IMR-90 (cell line): ENCODE measurements at regions not wholly inside any gene's neighbourhood (a gene's known extent, or its start where the extent isn't known, plus 50 kb on each side); places are given as distances from the start of the nearest gene placed in this dataset.

ENCODE experiments used
- ATAC-seq: fragments of 200-7000 bp; cut with Tn5 transposase; 2 replicates; pipeline ENCODE4 v1.9.1; 2020; ENCODE audit warnings: low read depth, mild to moderate bottlenecking, moderate library complexity
- BruUV-seq: library from RNA; stranded (reverse); fragments of 400-500 nt; replicated peaks from 2 replicates; lab custom pipeline; 2021; lab: Mats Ljungman, UMichigan
- CTCF ChIA-PET: fragments of 300-600 bp; formaldehyde crosslinking; extraction: SDS; loops from one replicate; lab custom pipeline; 2021; ENCODE audit warnings: antibody characterized with exemption; lab: Yijun Ruan, JAX
- POLR2A ChIA-PET: fragments of 300-600 bp; sonication (Branson Sonifier 250); formaldehyde crosslinking; loops from one replicate; lab custom pipeline; 2022; ENCODE audit warnings: antibody characterized with exemption; ENCODE audit not compliant: unreplicated experiment; lab: Charles Lee
- DNase-seq: peaks from one replicate; pipeline ENCODE4 v3.0.0; 2013
- H2AFZ ChIP-seq: replicated peaks from 2 replicates; pipeline ENCODE3; 2013; ENCODE audit warnings: low read length, mild to moderate bottlenecking; ENCODE audit not compliant: poor library complexity
- H2AK5ac ChIP-seq: 2 replicates; pipeline ENCODE4 v1.6.1; 2013; ENCODE audit warnings: low read depth, low read length, inconsistent platforms
- H2AK9ac ChIP-seq: replicated peaks from 2 replicates; pipeline ENCODE3; 2013; ENCODE audit warnings: mild to moderate bottlenecking, low read depth, low read length, moderate library complexity; ENCODE audit not compliant: poor library complexity
- H2BK120ac ChIP-seq: 2 replicates; pipeline ENCODE4 v1.6.1; 2013; ENCODE audit warnings: low read depth, low read length, inconsistent platforms
- H2BK15ac ChIP-seq: 3 replicates; pipeline ENCODE4 v1.6.1; 2013; ENCODE audit warnings: low read depth, low read length, inconsistent platforms
- H2BK20ac ChIP-seq: 2 replicates; pipeline ENCODE4 v1.6.1; 2013; ENCODE audit warnings: low read depth, mild to moderate bottlenecking, inconsistent platforms, low read length, moderate library complexity
- H2BK5ac ChIP-seq: 2 replicates; pipeline ENCODE4 v1.6.1; 2013; ENCODE audit warnings: mild to moderate bottlenecking, low read depth, low read length, inconsistent platforms; ENCODE audit not compliant: poor library complexity, severe bottlenecking
- H3K14ac ChIP-seq: replicated peaks from 2 replicates; pipeline ENCODE4 v1.6.1; 2013; ENCODE audit warnings: low read depth, low read length, inconsistent platforms
- H3K18ac ChIP-seq: 2 replicates; pipeline ENCODE4 v1.6.1; 2013; ENCODE audit warnings: low read depth, low read length, control low read depth
- H3K23ac ChIP-seq: 2 replicates; pipeline ENCODE4 v1.6.1; 2013; ENCODE audit warnings: low read depth, low read length, inconsistent platforms
- H3K27ac ChIP-seq: 2 replicates; pipeline ENCODE4 v1.5.1; 2013; ENCODE audit warnings: mild to moderate bottlenecking, control low read depth, low read length; ENCODE audit not compliant: insufficient read depth
- H3K27me3 ChIP-seq: 2 replicates; pipeline ENCODE4 v1.6.1; 2013; ENCODE audit warnings: low read length; ENCODE audit not compliant: control insufficient read depth, insufficient read depth
- H3K36me3 ChIP-seq: 2 replicates; pipeline ENCODE4 v1.6.1; 2013; ENCODE audit warnings: low read length, mixed read lengths; ENCODE audit not compliant: control insufficient read depth, insufficient read depth
- H3K4ac ChIP-seq: 2 replicates; pipeline ENCODE4 v1.6.1; 2013; ENCODE audit warnings: low read depth, low read length, inconsistent platforms
- H3K4me1 ChIP-seq: 2 replicates; pipeline ENCODE4 v1.6.1; 2013; ENCODE audit warnings: low read length, mixed read lengths; ENCODE audit not compliant: control insufficient read depth, insufficient read depth
- H3K4me2 ChIP-seq: 2 replicates; pipeline ENCODE4 v1.6.1; 2013; ENCODE audit warnings: low read depth, mild to moderate bottlenecking, control low read depth, low read length, moderate library complexity
- H3K4me3 ChIP-seq: 2 replicates; pipeline ENCODE4 v1.5.1; 2013; ENCODE audit warnings: low read depth, mild to moderate bottlenecking, control low read depth, low read length, moderate library complexity; ENCODE audit not compliant: insufficient read depth
- H3K56ac ChIP-seq: 2 replicates; pipeline ENCODE4 v1.6.1; 2013; ENCODE audit warnings: low read length, inconsistent platforms; ENCODE audit not compliant: insufficient read depth; ENCODE audit errors: extremely low read depth
- H3K79me1 ChIP-seq, 2 experiments: 2 replicates each; pipeline ENCODE4 v1.6.1; 2013; ENCODE audit warnings: low read length in 2 of 2, inconsistent platforms in 1 of 2, low read depth in 1 of 2
- H3K9ac ChIP-seq: 2 replicates; pipeline ENCODE4 v1.6.1; 2013; ENCODE audit warnings: low read depth, low read length, control low read depth
- H3K9me1 ChIP-seq: 2 replicates; pipeline ENCODE4 v1.6.1; 2013; ENCODE audit warnings: low read length, inconsistent platforms; ENCODE audit not compliant: insufficient read depth
- H3K9me3 ChIP-seq: 2 replicates; pipeline ENCODE4 v1.6.1; 2013; ENCODE audit warnings: low read length; ENCODE audit not compliant: control insufficient read depth, insufficient read depth
- H4K20me1 ChIP-seq: 2 replicates; pipeline ENCODE4 v1.6.1; 2013; ENCODE audit warnings: low read length, inconsistent platforms; ENCODE audit not compliant: insufficient read depth
- H4K5ac ChIP-seq: 2 replicates; pipeline ENCODE4 v1.6.1; 2013; ENCODE audit warnings: mild to moderate bottlenecking, low read depth, low read length, control low read depth
- H4K8ac ChIP-seq, 2 experiments: 2 replicates each; pipeline ENCODE4 v1.6.1; 2013; ENCODE audit warnings: low read depth in 2 of 2, low read length in 2 of 2, control low read depth in 1 of 2, inconsistent platforms in 1 of 2
- H4K91ac ChIP-seq: 2 replicates; pipeline ENCODE4 v1.6.1; 2013; ENCODE audit warnings: low read depth, low read length, inconsistent platforms; ENCODE audit not compliant: insufficient read depth
- CEBPB ChIP-seq: IDR thresholded peaks from 2 replicates; pipeline ENCODE4 v1.6.1; 2012; ENCODE audit warnings: low read depth, low read length, improper control_type of control experiment
- CTCF ChIP-seq: conservative IDR thresholded peaks from 2 replicates; pipeline ENCODE4 v1.5.1; 2012; ENCODE audit warnings: mild to moderate bottlenecking, low read depth, low read length, improper control_type of control experiment
- ELK1 ChIP-seq: fragments of 150-350 bp; IDR thresholded peaks from 2 replicates; pipeline ENCODE4 v1.6.1; 2016; ENCODE audit warnings: low read depth, mild to moderate bottlenecking, low read length, moderate library complexity, borderline replicate concordance
- FOS ChIP-seq: fragments of 150-350 bp; IDR thresholded peaks from 2 replicates; pipeline ENCODE4 v1.6.1; 2016; ENCODE audit warnings: low read depth, low read length
- MAFK ChIP-seq: IDR thresholded peaks from 2 replicates; pipeline ENCODE4 v1.6.1; 2012; ENCODE audit warnings: low read depth, low read length, improper control_type of control experiment
- MXI1 ChIP-seq: IDR thresholded peaks from 2 replicates; pipeline ENCODE4 v1.6.1; 2012; ENCODE audit warnings: low read depth, mild to moderate bottlenecking, low read length, moderate library complexity, borderline replicate concordance
- NFE2L2 ChIP-seq: fragments of 150-350 bp; IDR thresholded peaks from 2 replicates; pipeline ENCODE4 v1.6.1; 2016; ENCODE audit warnings: low read depth, mild to moderate bottlenecking, low read length
- POLR2A ChIP-seq: IDR thresholded peaks from 2 replicates; pipeline ENCODE4 v1.6.1; 2012; ENCODE audit warnings: mild to moderate bottlenecking, low read depth, low read length
- RAD21 ChIP-seq: IDR thresholded peaks from 2 replicates; pipeline ENCODE4 v1.6.1; 2012; ENCODE audit warnings: low read length, improper control_type of control experiment
- RCOR1 ChIP-seq: IDR thresholded peaks from 2 replicates; pipeline ENCODE4 v1.6.1; 2012; ENCODE audit warnings: mild to moderate bottlenecking, low read length, improper control_type of control experiment; ENCODE audit not compliant: insufficient replicate concordance
- RFX5 ChIP-seq: IDR thresholded peaks from 2 replicates; pipeline ENCODE4 v1.8.0; 2012; ENCODE audit warnings: low read depth, mild to moderate bottlenecking, low read length, moderate library complexity
- SMC3 ChIP-seq: fragments of 150-350 bp; IDR thresholded peaks from 2 replicates; pipeline ENCODE4 v1.6.1; 2016; ENCODE audit warnings: low read depth, mild to moderate bottlenecking, antibody characterized with exemption, low read length, moderate library complexity
- USF2 ChIP-seq: fragments of 150-350 bp; IDR thresholded peaks from 2 replicates; pipeline ENCODE4 v1.6.1; 2017; ENCODE audit warnings: mild to moderate bottlenecking, antibody characterized with exemption, low read length, low read depth
- WGBS, 2 experiments: methylation state at CpG; one replicate each; pipeline versions ENCODE4 v1.1.5 to v1.1.7; 2013; ENCODE audit warnings: missing lambda C conversion rate in 2 of 2; ENCODE audit not compliant: insufficient read length in 1 of 2; ENCODE audit errors: extremely low coverage in 2 of 2; 5-methylcytosine and 5-hydroxymethylcytosine counted together
- dilution Hi-C: fragments of 300-500 bp; cut with HindIII; formaldehyde crosslinking; loops from one replicate; pipeline ENCODE4 v1.14.3; 2018; ENCODE audit warnings: low sequenced_read_pairs; ENCODE audit not compliant: unreplicated experiment
- in situ Hi-C: fragments of 300-500 bp; cut with MboI; formaldehyde crosslinking; loops from 3 replicates; pipeline ENCODE4 v1.14.3; 2019; ENCODE audit warnings: low sequenced_read_pairs, inconsistent platforms, mixed read lengths
- intact Hi-C: fragments of 100-400 bp; cut with micrococcal nuclease; formaldehyde crosslinking; loops from 2 replicates; pipeline ENCODE4 v1.10.0; 2022

- WGBS, 2 experiments, result no CpG with 5 or more reads among the region's 9 CpGs
- ATAC-seq, result no peak
Measured at GRCh38 chr2:40957508-40957907, 505.6 kb upstream of the SLC8A1 start.

More at GRCh38 chr2:40957508-40957907, 505.6 kb upstream of the SLC8A1 start:
- Histone ChIP-seq H3K56ac (no peak overlapping the region), H3K23ac (no peak overlapping the region), H4K91ac (no peak overlapping the region), H2AK9ac (no peak overlapping the region), H3K9me3 (no peaks in the 10 kb centered on the region), H2BK20ac (no peak overlapping the region), H4K5ac (no peak overlapping the region), H3K4ac (no peak overlapping the region), H2AK5ac (no peak overlapping the region), H3K79me1 (no peaks in the 10 kb centered on the region), H3K27me3 (no peaks in the 10 kb centered on the region), H3K9me1 (no peaks in the 10 kb centered on the region), H2BK120ac (no peak overlapping the region), H3K27ac (no peak overlapping the region), H3K14ac (no peak overlapping the region), H4K8ac (no peak overlapping the region), H2BK15ac (no peak overlapping the region), H3K4me1 (no peaks in the 10 kb centered on the region), H3K4me2 (no peak overlapping the region), H3K4me3 (no peak overlapping the region), H2BK5ac (no peak overlapping the region), H3K9ac (no peak overlapping the region), H3K36me3 (no peaks in the 10 kb centered on the region), H2AFZ (peak overlapping the region; percentile 59), H3K18ac (no peak overlapping the region), H4K20me1 (no peaks in the 10 kb centered on the region)
- intact Hi-C loops, result no loop called here
- DNase-seq, result peak; percentile 6
- ChIA-PET CTCF (interaction anchor here (0.7 kb wide), 1 partner anchor 36 kb away, joined by 4 read pairs; no protein-coding TSS in a partner anchor), POLR2A (no interaction called here)
- TF ChIP-seq RAD21 (no peak), CEBPB (no peak), RCOR1 (no peak), USF2 (no peak), MXI1 (no peak), RFX5 (no peak), ELK1 (no peak), MAFK (no peak), POLR2A (no peak), CTCF (no peak), FOS (no peak), NFE2L2 (no peak), SMC3 (no peak)
- BruUV-seq, result no TSS peak
- in situ Hi-C loops, result no loop called here
- dilution Hi-C loops, result no loop called here
